Left renal cortex interstitium (tissue), 4 donors: ENCODE measurements at regions not wholly inside any gene's neighbourhood (a gene's known extent, or its start where the extent isn't known, plus 50 kb on each side); places are given as distances from the start of the nearest gene placed in this dataset.

ENCODE experiments used
- DNase-seq, 4 donors: peaks; one replicate each; pipeline ENCODE4 v3.0.0-alpha.2; 2013; ENCODE audit warnings: low read depth in 4 of 4, low spot score in 2 of 4, missing footprints in 1 of 4

GRCh38 chr1:60753036-60753900 lies 329.1 kb upstream of the NFIA start:
- no peak for DNase-seq

DNA sequence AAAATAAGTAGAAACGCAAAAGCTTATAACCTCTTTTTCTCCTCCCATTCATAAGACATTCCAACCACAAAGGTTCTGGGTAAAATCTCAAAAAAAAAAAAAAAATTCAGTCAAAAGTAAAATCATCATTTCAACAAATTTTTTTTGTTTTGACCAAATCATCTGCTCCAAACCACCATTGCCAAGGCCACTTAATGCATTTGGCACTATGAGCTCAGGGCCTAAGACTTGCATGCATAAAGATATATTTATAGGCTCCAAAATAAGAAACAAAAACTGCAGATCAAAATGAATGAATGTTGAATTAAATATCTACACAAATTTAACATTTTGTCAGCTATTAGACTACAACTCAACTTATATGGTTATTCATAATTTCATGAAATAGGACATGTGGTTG lies 331.1 kb upstream of the NFIA start:
- no peak for DNase-seq

DNA sequence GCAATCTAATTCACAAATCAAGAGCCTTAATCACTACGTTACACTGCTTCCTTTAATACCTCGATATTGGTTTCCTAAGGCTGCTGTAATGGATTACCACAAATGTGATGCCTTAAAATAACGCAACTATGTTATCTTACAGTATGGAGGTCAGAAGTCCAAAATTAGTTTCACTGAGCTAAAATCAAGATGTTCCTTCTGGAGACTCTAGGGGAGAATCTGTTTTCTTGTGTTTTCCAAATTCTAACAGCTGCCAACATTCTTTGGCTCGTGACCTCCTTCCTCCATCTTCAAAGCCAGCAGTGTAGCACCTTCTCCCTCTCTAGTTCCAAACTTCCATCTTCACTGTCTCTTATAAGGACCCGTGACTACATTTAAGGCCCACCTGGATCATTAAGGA lies 335.0 kb upstream of the NFIA start:
- no peak for DNase-seq

- DNase-seq = no peak
Measured at GRCh38 chr1:60746278-60746791, 336.0 kb upstream of the NFIA start.

DNA sequence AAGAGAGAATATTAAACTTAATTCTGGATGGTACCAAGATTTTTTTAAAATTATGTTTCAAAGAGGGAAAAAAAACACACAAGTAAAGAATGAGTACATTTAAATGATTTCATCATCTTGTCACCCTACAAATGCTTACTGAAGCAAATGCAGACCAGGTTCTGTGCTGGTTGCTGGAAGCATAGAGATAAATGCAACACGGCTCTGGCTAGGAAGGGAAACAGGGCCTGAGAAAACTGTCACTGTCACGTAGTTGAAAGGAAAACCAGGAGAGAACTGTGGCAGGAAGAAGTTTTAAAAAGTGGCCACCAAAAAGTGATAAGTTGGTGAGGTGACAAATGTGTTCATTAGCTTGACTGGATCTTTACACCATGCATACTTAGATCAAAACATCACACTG lies 336.9 kb upstream of the NFIA start:
- DNase-seq = no peak

DNA sequence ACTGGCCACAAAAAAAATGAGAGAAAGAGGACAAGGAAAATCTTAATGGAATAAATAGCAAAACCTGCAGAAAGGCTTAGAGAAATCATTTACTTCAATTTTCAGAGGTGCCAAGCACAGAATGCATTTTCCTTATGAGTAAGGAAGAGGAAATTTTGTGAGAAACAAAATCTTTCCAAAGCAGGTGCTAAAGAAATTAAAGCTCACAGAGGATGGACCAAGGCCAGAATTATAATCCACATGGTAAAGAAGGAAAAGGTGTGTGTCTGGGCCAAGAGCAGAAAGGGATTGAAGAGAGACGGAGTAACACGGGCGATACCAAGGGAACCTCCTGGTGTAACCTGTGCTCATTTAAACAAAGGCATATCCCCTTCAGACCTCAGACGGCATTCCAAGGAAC lies 340.0 kb upstream of the NFIA start:
- no peak for DNase-seq

DNA sequence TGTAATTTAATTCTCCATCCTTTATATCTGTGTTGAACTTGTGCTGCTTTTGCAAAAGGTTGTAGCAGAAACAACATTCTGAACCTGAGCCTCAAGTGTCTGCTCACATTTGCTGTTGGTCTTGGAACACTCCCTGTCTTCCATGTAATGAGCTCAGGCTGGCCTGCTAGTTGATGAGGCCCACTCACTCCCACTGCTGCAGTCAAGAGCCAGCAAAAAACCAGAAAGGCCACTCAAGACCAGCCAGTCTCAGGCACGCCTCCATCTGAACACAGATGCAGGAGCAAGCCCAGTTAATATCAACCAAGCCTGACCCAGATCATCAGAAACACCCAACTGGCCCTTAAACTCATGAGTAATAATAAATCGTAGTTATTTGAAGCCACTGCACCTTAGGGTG lies 342.2 kb upstream of the NFIA start:
- no peak for DNase-seq

DNA sequence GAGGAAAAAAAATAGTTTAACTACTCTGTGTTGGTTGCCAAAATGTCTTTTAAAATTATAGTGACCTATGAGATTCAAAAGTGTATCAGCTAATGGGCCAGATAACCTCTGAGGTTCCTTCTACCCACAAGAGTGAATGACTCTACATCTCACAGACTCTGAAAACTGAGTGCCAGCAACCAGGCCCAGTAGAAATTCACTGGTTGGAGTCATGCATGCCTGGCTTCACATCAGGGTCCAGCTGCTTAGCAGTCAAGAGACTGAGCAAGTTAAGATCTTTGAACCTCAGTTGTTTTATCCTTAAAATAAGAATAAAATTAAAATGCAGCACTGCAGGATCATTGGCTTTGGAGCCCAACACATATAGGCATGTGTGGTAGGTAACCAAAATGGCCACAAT lies 342.6 kb upstream of the NFIA start:
- DNase-seq = no peak

DNA sequence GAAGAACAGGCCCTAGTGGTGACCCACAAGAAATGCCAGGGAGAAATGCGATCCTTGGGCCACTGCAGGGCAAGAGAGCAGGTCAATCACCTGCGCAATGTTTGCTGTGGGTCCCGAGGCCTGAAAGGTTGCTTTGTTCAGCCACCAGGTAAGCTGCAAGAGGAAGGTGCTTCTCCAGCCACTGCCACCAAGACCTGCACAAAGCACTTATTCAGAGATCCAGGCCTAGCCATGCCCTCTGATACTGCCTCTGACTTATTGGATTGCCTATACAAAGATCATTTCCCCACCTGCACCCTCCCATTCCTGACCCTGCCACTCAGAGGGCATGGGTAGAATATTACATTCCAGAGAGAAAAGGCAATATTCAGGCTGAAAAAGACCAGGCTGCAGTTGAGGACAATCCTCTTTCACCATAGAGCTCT lies 349.4 kb upstream of the NFIA start:
- no peak for DNase-seq

GRCh38 chr1:60731321-60731720 lies 351.0 kb upstream of the NFIA start:
- no peak for DNase-seq

DNA sequence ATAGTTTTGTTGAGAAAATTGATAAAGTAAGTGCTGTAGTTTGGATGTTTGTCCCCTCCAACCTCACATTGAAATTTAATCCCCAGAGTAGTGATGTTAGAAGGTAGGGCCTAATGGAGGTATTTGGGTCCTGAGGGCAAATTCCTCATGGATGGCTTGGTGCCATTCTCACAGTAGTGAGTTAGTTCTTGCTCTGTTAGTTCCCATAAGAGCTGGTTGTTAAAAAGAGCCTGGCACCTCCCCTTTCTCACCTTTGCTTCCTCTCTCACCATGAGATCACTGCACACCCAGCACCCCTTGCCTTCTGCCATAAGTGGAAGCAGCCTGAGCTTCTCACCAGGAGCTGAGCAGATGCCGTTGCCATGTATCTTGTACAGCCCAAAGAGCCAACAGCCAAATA lies 354.8 kb upstream of the NFIA start:
- no peak for DNase-seq

DNA sequence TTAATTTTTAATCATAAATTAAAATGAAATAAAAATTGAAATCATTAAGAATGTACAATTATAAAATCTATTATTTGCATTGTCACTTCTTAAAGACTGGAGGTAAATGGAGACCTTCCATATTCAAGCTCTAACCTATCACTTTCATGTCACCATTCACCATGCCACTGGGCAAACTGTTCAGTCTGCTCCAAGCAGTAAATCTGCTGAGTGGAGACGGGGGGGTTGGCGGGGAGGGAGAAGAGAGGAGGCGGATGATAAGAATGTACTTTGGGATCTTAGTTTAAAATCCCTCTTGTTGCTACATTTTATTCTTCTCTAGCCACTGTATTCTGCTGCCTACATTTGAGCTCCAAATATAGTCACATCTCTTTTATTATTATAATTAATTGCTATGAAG lies 365.9 kb upstream of the NFIA start:
- no peak for DNase-seq

DNA sequence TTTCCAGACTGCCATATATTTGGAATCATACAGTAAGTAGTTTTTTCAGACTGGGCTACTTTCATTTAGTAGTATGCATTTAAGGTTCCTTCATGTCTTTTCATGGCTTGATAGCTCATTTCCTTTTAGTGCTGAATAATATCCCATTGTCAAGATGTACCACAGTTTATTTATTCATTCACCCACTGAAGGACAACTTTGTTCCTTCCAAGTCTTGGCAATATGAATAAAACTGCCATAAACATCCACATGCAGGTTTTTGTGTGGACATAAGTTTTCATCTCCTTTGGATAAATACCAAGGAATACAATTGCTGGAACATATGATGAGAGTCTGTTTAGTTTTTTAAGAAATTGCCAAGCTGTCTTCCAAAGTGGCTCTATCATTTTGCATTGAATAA lies 366.4 kb upstream of the NFIA start:
- DNase-seq = no peak

- DNase-seq = no peak
Measured at GRCh38 chr1:60709426-60709825, 372.9 kb upstream of the NFIA start.

DNA sequence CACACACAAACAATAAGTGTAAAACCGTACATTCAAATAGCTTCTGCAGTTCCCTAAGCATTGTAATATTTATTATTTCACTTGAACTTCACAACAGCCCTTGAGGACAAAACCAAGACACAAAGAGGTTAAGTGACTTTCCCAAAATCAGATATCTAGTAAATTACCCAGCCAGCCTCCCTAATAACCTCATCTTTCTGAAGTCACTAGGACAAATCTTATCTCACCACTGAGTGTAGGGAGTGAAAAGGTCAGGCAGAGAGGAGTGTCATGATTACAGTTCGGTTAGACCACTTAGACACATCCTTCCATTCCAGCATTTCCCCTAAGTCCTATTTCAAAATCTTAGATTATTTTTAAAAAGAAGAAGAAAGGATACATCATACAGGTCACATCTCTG lies 377.3 kb upstream of the NFIA start:
- no peak for DNase-seq

- no peak for DNase-seq
Measured at GRCh38 chr1:60703155-60703554, 379.2 kb upstream of the NFIA start.

GRCh38 chr1:60699325-60699724 lies 383.0 kb upstream of the NFIA start:
- no peak for DNase-seq

DNA sequence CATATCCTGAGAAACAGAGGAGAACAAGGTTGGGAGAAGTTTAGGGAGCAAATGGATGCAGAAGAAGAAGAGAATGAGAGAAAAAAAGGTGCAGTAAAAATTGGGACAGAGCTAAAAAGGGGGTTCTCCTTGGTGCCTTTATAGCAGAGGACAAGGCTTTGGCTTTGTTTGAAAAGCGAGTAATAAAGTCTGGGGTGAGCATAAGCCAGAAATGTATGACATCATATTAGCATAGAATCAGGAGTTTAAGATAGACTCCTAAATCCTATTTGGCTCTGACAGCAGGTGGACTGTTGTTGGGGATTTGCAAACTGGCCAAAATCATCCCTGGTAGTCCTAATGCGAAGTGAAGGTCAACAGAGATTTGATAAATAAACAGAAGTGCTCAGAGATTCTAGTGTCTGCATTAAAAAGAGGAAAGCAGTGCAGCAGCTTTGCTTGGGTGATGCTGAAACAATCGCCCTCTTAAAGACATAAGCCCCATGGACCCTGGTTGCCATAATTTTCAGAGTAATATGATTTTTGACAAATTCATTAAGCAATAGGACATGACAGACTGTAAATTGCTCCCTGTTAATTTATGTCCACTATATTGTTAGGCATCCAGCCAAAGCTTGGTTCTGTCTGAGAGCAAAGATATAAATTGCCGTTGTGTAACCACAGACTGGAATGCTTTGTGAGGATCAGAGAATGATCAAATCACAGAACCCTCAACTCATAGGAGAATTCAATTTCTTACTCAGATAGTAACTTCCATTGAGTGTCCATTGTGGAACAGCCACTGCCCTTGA lies 385.0 kb upstream of the NFIA start:
- no peak for DNase-seq

- no peak for DNase-seq
Measured at GRCh38 chr1:60696512-60696911, 385.8 kb upstream of the NFIA start.

- DNase-seq = no peak
Measured at GRCh38 chr1:60695716-60696171, 386.6 kb upstream of the NFIA start.

DNA sequence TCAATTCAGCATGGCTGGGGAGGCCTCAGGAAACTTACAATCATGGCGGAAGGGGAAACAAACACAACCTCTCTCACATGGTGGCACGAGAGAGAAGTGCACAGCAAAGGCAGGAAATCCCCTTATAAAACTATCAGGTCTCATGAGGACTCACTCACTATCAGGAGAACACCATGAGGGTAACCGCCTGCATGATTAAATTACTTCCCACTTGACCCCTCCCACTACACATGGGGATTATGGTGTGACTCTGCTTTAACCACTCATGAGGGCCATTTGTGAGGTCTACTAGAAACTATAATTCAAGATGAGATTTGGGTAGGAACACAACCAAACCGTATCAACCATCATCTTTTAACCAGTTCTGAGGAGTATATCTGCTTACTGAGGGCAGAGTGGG lies 387.4 kb upstream of the NFIA start:
- no peak for DNase-seq

- no peak for DNase-seq
Measured at GRCh38 chr1:60692031-60692430, 390.3 kb upstream of the NFIA start.
